PC-9 (cell line): ENCODE measurements at regions not wholly inside any gene's neighbourhood (a gene's known extent, or its start where the extent isn't known, plus 50 kb on each side); places are given as distances from the start of the nearest gene placed in this dataset.
A peak's percentile ranks its signal among the peaks of the same experiment; 100 is the strongest.
"Not testable (repeated sequence)": the region's sequence is repeated elsewhere in the genome, so short reads cannot be mapped to it uniquely, and the experiment has no call there.

Experiments
- BruUV-seq: library from RNA; stranded (reverse); fragments of 400-500 nt; replicated peaks from 2 replicates; lab custom pipeline; 2021; lab: Mats Ljungman, UMichigan
- CTCF ChIA-PET: fragments of 300-600 bp; sonication (Branson Sonifier 250); formaldehyde crosslinking; loops from one replicate; lab custom pipeline; 2022; ENCODE audit warnings: antibody characterized with exemption; lab: Charles Lee
- POLR2A ChIA-PET: fragments of 300-600 bp; sonication (Branson Sonifier 250); formaldehyde crosslinking; loops from one replicate; lab custom pipeline; 2022; ENCODE audit warnings: antibody characterized with exemption; ENCODE audit not compliant: unreplicated experiment; lab: Charles Lee
- DNase-seq, 2 experiments: peaks; one replicate each; pipeline versions ENCODE4 v3.0.0 to v3.0.0-alpha.2; 2015 to 2022; ENCODE audit warnings: mixed read lengths in 1 of 2
- H2AFZ ChIP-seq: fragments of 200-600 bp; sonication (generic); 2 replicates; pipeline ENCODE4 v1.8.1; 2017; ENCODE audit warnings: antibody characterized with exemption
- H3F3A ChIP-seq: fragments of 200-600 bp; sonication (generic); 2 replicates; pipeline ENCODE4 v1.8.1; 2017; ENCODE audit warnings: antibody characterized with exemption, mild to moderate bottlenecking, low read depth; ENCODE audit not compliant: insufficient read depth
- H3K27ac ChIP-seq: fragments of 200-600 bp; sonication (generic); 2 replicates; pipeline ENCODE4 v1.6.1; 2016; ENCODE audit warnings: mixed run types
- H3K27me3 ChIP-seq: fragments of 200-600 bp; sonication (generic); 2 replicates; pipeline ENCODE4 v1.6.1; 2016; ENCODE audit warnings: low read depth, mixed run types; ENCODE audit not compliant: insufficient read depth
- H3K36me3 ChIP-seq: fragments of 200-600 bp; sonication (generic); 2 replicates; pipeline ENCODE4 v1.6.1; 2016; ENCODE audit warnings: low read depth, mixed run types
- H3K4me1 ChIP-seq: fragments of 200-600 bp; sonication (generic); replicated peaks from 2 replicates; pipeline ENCODE4 v1.6.1; 2016; ENCODE audit warnings: mixed run types; ENCODE audit not compliant: insufficient read depth
- H3K4me2 ChIP-seq: fragments of 200-600 bp; sonication (generic); 2 replicates; pipeline ENCODE4 v1.6.1; 2017; ENCODE audit warnings: mixed run types
- H3K4me3 ChIP-seq: fragments of 200-600 bp; sonication (generic); 2 replicates; pipeline ENCODE4 v1.6.1; 2016; ENCODE audit warnings: mixed run types
- H3K79me2 ChIP-seq: fragments of 200-600 bp; sonication (generic); 2 replicates; pipeline ENCODE4 v1.6.1; 2017; ENCODE audit warnings: low read depth, mixed run types
- H3K9me2 ChIP-seq: fragments of 200-600 bp; sonication (generic); 2 replicates; pipeline ENCODE4 v1.8.1; 2017; ENCODE audit warnings: mild to moderate bottlenecking; ENCODE audit not compliant: insufficient read depth
- H3K9me3 ChIP-seq: fragments of 200-600 bp; sonication (generic); 2 replicates; pipeline ENCODE4 v1.8.1; 2016; ENCODE audit warnings: low read depth; ENCODE audit not compliant: insufficient read depth
- H4K20me1 ChIP-seq: fragments of 200-600 bp; sonication (generic); 2 replicates; pipeline ENCODE4 v1.8.1; 2017; ENCODE audit not compliant: insufficient read depth
- CTCF ChIP-seq: fragments of 200-600 bp; sonication (generic); conservative IDR thresholded peaks from 2 replicates; pipeline ENCODE4 v1.6.1; 2017; ENCODE audit warnings: mixed run types, antibody characterized with exemption, mild to moderate bottlenecking, moderate library complexity
- EZH2 ChIP-seq: fragments of 200-600 bp; sonication (generic); IDR thresholded peaks from 2 replicates; pipeline ENCODE4 v1.8.0; 2017; ENCODE audit warnings: antibody characterized with exemption, low read depth
- intact Hi-C: fragments of 100-400 bp; cut with micrococcal nuclease; formaldehyde crosslinking; loops from one replicate; pipeline ENCODE4 v1.10.0; 2022; ENCODE audit not compliant: unreplicated experiment

GRCh38 chr1:183739741-183740271 is 65.1 kb upstream of the RGL1 start:
- TF ChIP-seq CTCF, result no peak
- TF ChIP-seq EZH2, result no peak
- Histone ChIP-seq H3K79me2 (no peaks in the 10 kb centered on the region), H3K4me2 (no peak overlapping the region), H3K9me3 (no peaks in the 10 kb centered on the region), H3K36me3 (no peaks in the 10 kb centered on the region), H3K9me2 (no peaks in the 10 kb centered on the region), H4K20me1 (no peaks in the 10 kb centered on the region), H3K27ac (no peak overlapping the region), H3K4me3 (no peak overlapping the region), H3K27me3 (no peaks in the 10 kb centered on the region), H3K4me1 (peaks cover 23% of the 10 kb centered on the region), H3F3A (peaks cover 10% of the 10 kb centered on the region; the same call in 1 of the 2 replicates), H2AFZ (no peak overlapping the region)
- intact Hi-C loops, result no loop called here
- ChIA-PET POLR2A (no interaction called here), CTCF (no interaction called here)
- DNase-seq, result no peak
- no TSS peak for BruUV-seq

GRCh38 chr1:183739082-183739481 is 65.8 kb upstream of the RGL1 start:
- Histone ChIP-seq H3K27ac (no peak overlapping the region), H3K79me2 (no peaks in the 10 kb centered on the region), H3K4me1 (peaks cover 30% of the 10 kb centered on the region), H2AFZ (no peak overlapping the region), H3K4me3 (no peak overlapping the region), H3K27me3 (no peaks in the 10 kb centered on the region), H4K20me1 (no peaks in the 10 kb centered on the region), H3K4me2 (no peak overlapping the region), H3K36me3 (no peaks in the 10 kb centered on the region), H3F3A (peaks cover 15% of the 10 kb centered on the region; the same call in 1 of the 2 replicates), H3K9me2 (no peaks in the 10 kb centered on the region), H3K9me3 (no peaks in the 10 kb centered on the region)
- no peak for DNase-seq
- no TSS peak for BruUV-seq
- TF ChIP-seq CTCF, result no peak
- TF ChIP-seq EZH2, result no peak
- POLR2A ChIA-PET, result no interaction called here
- CTCF ChIA-PET, result no interaction called here
- intact Hi-C loops, result no loop called here

- DNase-seq, H3K27ac ChIP-seq, POLR2A ChIA-PET, BruUV-seq, intact Hi-C loops, H3K9me2 ChIP-seq, H2AFZ ChIP-seq, H4K20me1 ChIP-seq, H3K36me3 ChIP-seq, H3K27me3 ChIP-seq, H3K4me2 ChIP-seq, H3K79me2 ChIP-seq, H3K4me3 ChIP-seq, H3K9me3 ChIP-seq: not testable (repeated sequence)
- Histone ChIP-seq H3F3A (peaks cover 15% of the 10 kb centered on the region; the same call in 1 of the 2 replicates), H3K4me1 (peaks cover 30% of the 10 kb centered on the region)
- CTCF ChIA-PET, result interaction anchor here (0.6 kb wide), 1 partner anchor 224 kb away, joined by 10 read pairs; no protein-coding TSS in a partner anchor
Measured at GRCh38 chr1:183737916-183738315, 67.0 kb upstream of the RGL1 start.

GRCh38 chr1:183736343-183736742 is 68.6 kb upstream of the RGL1 start:
- H3K36me3 ChIP-seq, result no peaks in the 10 kb centered on the region
- no peak overlapping the region for H2AFZ ChIP-seq
- no peak for DNase-seq
- H3K79me2 ChIP-seq, result no peaks in the 10 kb centered on the region
- intact Hi-C loops, result no loop called here
- no TSS peak for BruUV-seq
- peaks cover 15% of the 10 kb centered on the region; the same call in 1 of the 2 replicates for H3F3A ChIP-seq
- POLR2A ChIA-PET, result no interaction called here
- TF ChIP-seq EZH2 (no peak), CTCF (no peak)
- CTCF ChIA-PET, result no interaction called here
- no peaks in the 10 kb centered on the region for H3K27me3 ChIP-seq
- H3K4me2 ChIP-seq, result 0 out of 2 replicates have a peak overlapping the region, but pooled peaks have one; percentile 47
- H3K4me3 ChIP-seq, result no peak overlapping the region
- no peak overlapping the region for H3K27ac ChIP-seq
- no peaks in the 10 kb centered on the region for H3K9me3 ChIP-seq
- no peaks in the 10 kb centered on the region for H4K20me1 ChIP-seq
- H3K4me1 ChIP-seq, result peaks cover 30% of the 10 kb centered on the region
- no peaks in the 10 kb centered on the region for H3K9me2 ChIP-seq
